GM20000 (cell line): ENCODE measurements at regions not wholly inside any gene's neighbourhood (a gene's known extent, or its start where the extent isn't known, plus 50 kb on each side); places are given as distances from the start of the nearest gene placed in this dataset.
"Not testable (repeated sequence)": the region's sequence is repeated elsewhere in the genome, so short reads cannot be mapped to it uniquely, and the experiment has no call there.

Experiments
- DNase-seq: peaks from one replicate; pipeline ENCODE4 v3.0.0; 2012; ENCODE audit warnings: low spot score
- TF ChIP-seq, protein P1 (sequence below): IDR thresholded peaks from 2 replicates; pipeline ENCODE4 v1.5.1; 2012; ENCODE audit warnings: mild to moderate bottlenecking, control low read depth; ENCODE audit errors: extremely low read depth, missing control alignments

DNA sequence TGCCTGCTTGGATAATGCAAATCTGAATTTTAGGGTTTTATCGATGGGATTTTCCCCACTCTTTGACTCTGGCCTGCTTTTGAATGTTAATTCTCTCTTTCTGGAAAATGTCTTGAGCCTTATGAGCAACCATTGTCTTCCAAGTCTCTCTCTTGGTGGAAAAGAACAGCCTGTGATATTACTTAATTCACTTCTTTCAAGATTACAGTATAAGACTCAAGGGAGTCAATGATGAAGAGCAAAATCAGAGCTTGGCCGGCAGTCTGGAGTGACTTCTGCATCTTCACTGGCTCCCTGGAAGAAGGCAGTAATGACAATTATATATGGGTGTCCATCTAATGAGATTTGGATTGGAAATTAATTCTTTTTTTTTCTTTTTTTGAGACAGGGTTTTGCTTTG is 122.9 kb upstream of the ZEB2 start:
- DNase-seq: no peak
- TF ChIP-seq, protein P1, sequence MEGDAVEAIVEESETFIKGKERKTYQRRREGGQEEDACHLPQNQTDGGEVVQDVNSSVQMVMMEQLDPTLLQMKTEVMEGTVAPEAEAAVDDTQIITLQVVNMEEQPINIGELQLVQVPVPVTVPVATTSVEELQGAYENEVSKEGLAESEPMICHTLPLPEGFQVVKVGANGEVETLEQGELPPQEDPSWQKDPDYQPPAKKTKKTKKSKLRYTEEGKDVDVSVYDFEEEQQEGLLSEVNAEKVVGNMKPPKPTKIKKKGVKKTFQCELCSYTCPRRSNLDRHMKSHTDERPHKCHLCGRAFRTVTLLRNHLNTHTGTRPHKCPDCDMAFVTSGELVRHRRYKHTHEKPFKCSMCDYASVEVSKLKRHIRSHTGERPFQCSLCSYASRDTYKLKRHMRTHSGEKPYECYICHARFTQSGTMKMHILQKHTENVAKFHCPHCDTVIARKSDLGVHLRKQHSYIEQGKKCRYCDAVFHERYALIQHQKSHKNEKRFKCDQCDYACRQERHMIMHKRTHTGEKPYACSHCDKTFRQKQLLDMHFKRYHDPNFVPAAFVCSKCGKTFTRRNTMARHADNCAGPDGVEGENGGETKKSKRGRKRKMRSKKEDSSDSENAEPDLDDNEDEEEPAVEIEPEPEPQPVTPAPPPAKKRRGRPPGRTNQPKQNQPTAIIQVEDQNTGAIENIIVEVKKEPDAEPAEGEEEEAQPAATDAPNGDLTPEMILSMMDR: no peak

DNA sequence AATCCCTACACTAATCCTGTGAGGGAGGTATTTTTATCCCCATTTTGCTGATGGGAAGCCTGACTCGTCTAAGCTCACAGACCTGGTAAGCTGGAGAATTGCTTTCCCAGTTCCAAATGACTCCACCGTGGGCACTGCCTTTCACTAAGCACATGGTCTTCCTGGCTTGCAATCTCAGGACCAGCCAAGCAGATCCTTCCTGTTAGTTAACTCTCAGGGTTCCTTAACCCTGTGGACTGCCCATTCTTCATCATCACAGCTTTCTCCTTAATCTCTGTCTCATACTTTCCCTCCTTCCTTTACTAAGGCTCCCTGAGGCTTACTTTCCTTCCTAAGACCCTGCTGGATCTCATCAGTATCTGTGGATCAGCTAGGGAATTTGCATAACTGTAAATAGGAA is 122.2 kb upstream of the ZEB2 start:
- no peak for DNase-seq
- TF ChIP-seq, protein P1: no peak

DNA sequence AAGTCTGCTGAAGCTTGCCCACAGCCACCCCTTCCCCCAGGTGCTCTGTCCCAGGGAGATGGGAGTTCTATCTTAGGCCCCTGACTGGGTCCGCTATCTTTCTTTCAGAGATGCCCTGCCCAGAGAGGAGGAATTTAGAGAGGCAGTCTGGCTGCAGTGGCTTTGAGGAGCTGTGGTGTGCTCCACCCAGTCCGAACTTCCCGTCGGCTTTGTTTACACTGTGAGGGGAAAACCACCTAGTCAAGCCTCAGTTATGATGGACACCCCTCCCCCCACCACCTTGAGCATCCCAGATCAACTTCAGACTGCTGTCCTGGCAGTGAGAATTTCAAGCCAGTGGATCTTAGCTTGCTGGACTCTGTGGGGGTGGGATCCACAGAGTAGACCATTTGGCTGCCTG is 118.3 kb upstream of the ZEB2 start:
- DNase-seq: not testable (repeated sequence)

DNA sequence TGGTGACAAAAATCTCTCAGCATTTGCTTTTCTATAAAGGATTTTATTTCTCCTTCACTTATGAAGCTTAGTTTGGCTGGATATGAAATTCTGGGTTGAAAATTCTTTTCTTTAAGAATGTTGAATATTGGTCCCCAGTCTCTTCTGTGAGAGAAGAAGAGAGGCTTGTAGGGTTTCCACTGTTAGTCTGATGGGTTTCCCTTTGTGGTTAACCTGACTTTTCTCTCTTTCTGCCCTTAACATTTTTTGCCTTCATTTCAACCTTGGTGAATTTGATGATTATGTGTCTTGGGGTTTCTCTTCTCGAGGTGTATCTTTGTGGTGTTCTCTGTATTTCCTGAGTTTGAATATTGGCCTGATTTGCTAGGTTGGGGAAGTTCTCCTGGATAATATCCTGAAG is 116.9 kb upstream of the ZEB2 start:
- not testable (repeated sequence) for DNase-seq

DNA sequence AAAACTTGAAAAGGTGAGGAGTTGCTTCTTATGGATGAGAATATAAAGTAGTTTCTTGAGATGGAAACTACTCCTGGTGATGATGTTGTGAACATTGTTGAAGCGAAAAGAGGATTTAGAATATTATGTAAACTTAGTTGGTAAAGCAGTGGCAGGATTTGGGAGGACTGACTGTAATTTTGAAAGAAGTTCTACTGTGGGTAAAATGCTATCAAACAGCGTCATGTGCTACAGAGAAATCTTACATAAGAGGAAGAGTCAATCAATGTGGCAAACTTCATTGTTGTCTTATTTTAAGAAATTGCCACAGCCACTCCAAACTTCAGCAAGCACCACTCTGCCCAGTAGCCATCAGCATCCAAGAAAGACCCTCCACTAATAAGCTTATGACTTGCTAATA is 112.9 kb upstream of the ZEB2 start:
- DNase-seq: no peak
- TF ChIP-seq, protein P1: no peak

DNA sequence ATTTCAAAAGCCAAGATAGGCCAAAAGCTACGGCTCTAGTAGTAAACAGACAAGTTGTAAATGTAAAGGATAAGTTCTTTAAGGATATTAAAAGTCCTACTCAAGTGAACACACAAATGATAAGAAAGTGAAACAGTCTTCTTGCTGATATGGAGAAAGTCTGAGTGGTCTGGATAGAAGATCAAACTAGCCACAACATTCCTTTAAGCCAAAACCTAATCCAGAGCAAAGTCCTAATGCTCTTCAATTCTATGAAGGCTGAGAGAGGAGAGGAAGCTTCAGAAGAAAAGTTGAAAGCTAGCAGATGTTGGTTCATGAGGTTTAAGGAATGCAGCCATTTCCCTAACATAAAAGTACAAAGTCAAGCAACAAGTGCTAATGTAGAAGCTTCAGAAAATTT is 111.7 kb upstream of the ZEB2 start:
- TF ChIP-seq, protein P1: no peak
- no peak for DNase-seq

DNA sequence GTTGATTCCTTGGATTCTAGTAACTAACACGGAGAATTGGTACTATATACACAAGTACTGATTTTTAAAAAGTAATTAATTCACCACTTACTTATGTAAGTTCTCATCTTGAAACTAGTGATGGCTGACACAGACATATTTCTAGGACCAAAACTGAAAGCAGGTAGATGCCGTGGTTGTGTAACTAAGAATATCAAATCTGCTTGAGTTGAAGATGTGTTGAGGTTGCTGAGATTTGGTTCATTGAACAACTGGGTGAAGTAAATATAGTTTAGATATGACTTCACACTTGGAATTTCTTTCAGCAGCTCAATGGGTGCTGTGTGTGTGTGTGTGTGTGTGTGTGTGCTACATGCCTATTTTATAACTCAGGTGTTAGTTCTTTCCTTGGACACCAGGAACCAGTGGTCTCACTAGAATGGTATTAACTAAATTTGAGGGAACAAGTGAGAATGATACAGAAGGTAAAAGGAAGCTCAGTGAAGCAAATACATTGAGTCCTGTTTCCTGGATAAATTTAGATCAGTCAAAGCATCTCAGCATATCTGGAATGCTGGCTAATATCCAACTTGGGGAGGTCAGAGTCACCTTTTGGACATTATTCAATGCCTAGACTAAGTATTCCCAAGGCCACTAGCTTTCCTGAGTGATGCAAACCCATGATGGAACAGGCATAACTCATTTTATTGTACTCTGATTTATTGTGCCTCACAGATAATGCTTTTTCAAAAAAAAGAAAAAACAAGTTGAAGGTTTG is 110.7 kb upstream of the ZEB2 start:
- TF ChIP-seq, protein P1: no peak
- no peak for DNase-seq

DNA sequence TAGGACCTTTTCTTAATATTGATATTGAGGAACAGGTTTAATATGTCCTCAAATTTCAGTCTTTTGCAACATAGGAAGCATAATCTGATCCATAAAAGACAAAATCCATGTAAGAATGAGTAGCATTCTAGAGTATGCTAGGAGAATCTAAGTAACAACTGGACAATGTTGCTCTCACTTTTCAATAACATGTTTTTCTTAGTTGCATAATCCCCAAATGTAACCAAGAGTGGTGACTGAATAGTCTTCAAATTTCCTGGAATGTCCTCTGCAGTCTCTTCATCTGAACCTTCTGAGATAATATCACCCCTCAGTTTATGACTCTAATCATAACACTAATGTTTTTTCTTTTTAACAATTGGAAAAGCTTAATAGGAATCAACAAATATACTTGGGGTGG is 110.0 kb upstream of the ZEB2 start:
- no peak for DNase-seq
- TF ChIP-seq, protein P1: no peak
